HK-2 (cell line): ENCODE measurements at regions not wholly inside any gene's neighbourhood (a gene's known extent, or its start where the extent isn't known, plus 50 kb on each side); places are given as distances from the start of the nearest gene placed in this dataset.

Source experiments
- DNase-seq: peaks from one replicate; pipeline ENCODE4 v3.0.0-alpha.2; 2018; ENCODE audit not compliant: unreplicated experiment

DNA sequence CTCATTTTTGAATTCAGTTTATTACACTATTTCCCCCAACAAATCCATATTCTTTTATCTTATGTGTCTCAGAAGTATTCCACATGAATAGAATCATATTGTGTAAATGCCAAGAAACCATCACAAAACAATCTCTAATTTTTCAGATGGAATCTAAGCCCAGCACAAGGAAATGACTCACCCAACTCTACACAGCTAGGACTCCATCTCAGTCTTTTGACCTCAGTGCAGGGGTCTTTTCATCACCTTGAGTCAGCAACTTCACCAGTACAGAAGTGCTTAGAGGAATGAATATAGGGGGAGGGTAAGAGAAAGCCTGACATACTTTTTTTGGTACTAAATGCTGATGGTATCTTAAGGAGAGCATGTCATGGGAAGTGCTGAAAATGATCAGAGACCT, 169.3 kb upstream of the LRRN1 start:
- DNase-seq: no peak

DNA sequence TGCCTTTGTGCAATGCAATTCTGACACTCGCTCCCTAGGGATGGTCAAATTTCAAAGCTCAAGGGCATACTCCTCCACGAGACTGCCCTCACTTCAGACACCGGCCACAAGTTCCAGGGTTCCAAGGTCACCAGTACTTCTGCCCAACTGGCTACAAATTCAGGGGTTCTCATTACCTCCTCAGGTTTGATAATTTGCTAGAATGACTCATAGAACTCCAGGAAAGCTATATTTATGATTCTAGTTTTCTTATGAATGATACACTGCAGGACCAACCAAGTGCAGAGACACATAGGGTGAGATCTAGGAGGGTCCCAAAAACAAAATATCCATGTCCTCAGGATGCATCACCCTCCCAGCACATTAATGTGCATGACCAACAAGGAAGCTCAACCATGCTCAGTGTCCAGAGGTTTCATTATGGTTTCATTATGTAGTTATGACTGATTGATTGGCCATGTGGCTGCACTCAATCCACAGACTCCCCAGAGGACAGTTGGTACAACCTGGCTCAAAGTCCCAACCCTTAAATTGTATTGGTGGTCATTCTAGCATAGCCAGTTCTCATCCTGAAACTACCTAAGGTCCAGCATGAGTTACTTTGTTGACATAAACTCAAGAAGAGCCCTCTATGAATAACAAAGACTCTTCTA, 170.4 kb upstream of the LRRN1 start:
- DNase-seq: no peak

GRCh38 chr3:3627114-3627513, 172.1 kb upstream of the LRRN1 start:
- DNase-seq: no peak

GRCh38 chr3:3625544-3626271, 173.5 kb upstream of the LRRN1 start:
- no peak for DNase-seq

DNA sequence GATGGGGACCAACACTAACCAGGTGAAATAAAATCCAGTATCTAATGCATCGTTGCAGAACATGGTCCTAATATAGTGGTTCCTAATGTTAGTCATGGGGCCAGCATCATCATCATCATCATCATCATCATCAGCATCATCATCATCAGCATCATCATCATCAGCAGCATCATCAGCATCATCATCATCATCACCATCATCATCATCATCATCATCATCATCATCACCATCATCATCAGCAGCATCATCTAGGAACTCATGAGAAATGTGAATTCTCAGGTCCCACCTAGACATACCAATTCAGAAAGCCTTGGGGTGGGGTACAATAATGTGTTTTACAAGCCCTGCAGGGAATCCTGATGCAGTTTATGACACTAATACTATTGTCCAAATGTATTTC, 179.4 kb upstream of the LRRN1 start:
- DNase-seq: no peak

DNA sequence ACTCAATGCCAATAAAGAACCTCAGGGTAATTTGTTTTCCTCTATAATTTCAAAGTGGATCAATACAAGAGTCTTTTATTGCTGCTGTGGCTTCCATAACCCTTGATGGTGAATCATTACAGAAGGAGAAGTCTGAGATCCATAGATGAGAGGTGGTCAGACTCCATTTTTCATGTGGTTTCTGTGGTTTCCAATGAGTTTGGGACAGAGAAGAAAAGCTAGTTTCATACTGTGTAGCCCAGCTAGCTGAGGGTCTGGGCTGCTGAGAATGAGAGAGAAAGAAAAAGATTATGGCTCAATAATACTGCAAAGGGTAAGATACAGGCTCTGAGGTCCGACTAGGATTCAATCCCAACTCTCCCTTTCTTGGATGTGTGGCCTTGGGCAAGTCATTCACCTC, 180.6 kb upstream of the LRRN1 start:
- DNase-seq: no peak

DNA sequence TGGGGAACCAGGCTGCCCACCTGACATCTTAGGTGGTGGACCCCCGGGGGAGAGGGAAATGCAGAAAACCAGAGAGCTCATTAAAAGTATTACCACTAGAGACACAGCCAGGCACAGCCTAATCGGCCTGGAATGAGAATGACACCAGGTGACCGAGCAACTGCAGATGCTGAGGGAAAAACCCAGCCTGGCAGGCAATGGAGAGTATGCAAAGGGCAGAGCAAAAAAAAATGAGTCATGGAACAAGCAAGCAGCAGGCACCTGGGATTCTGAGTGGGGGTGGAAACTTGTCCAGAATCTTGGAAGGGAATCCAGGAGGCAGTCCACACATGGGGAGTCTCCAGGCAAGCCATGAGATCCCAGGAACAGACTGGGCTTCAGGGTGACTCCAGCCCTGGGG, 183.7 kb upstream of the LRRN1 start:
- peak; percentile 15 for DNase-seq

- no peak for DNase-seq
Observed at GRCh38 chr3:3610581-3611298, 188.5 kb upstream of the LRRN1 start.

DNA sequence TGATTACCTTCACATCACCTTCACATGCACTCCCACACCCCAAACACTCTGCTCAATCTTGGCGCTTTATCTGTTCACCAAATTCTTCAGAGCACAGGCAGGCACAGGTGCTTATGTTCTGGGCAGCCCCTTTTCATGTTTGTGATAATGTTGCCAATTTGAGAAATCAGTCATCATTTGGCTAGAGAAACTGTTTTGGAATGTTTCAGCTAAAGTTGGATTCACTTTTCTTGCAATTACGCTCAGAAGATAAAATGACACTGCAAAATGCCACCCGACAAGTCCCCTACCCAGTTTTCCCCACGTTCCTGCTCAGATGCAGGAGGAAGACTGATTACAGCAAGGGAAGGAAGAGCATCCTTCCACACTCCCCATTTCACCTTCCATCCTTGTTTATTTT, 192.9 kb upstream of the LRRN1 start:
- DNase-seq: no peak

DNA sequence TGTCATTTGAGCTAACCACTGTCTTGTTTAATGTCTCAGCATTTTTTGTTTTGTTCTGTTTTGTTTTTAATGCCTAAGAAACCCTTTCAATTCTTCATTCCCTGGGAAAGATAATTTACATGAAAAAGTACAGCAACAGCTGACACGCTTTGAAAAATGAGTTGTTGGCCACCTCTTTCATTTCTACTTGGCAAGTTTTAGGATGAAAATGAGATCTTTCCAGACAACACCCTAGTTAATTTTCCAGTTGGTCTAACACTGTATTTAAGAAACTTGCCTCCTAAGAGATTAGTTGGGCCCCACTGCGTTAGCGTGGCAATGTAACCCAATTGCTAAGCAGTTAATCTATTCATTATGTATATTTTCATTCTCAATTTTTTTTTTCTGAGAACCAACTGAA, 194.0 kb upstream of the LRRN1 start:
- DNase-seq: no peak

DNA sequence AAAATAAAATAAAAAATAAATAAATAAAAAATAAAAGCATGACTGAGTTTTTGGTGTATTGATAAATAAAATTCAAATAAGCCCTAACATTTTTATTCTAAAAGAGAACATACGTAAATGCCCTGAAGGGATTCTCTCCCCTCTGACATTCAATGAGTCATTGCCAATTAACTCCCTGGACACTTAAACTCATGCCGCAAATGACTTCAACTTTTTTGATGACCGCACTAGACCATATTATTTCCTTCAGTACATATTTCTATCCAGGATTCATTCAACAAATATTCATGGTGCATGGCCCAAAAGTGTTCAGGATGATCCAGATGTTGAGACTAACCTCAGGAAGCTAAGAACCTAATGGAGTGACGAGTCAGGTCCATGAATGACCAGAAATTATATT, 195.9 kb upstream of the LRRN1 start:
- DNase-seq: no peak

GRCh38 chr3:3600665-3601340, 198.4 kb upstream of the LRRN1 start:
- no peak for DNase-seq

- DNase-seq: no peak
Observed at GRCh38 chr3:3599016-3599415, 200.2 kb upstream of the LRRN1 start.

GRCh38 chr3:3594986-3595385, 204.2 kb upstream of the LRRN1 start:
- no peak for DNase-seq

DNA sequence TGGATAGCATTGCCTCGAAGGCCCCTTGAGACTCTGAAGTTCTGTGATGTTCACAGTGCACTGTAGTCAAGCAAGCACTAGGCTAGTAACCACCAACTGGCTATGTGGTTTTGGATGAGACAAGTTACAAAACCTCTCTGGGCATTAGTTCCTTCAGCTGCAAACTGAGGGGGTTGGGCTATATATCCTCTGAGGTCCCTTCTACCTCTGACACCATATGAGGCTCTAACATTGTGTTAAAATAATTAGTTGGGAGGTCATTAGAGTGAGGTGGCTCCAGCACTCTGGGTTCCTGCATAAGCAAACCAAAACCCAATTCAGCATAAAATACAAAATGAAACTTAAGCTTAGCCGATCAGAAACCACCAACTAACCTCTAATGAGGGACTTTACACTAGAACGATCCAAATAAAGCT, 209.5 kb upstream of the LRRN1 start:
- DNase-seq: no peak

DNA sequence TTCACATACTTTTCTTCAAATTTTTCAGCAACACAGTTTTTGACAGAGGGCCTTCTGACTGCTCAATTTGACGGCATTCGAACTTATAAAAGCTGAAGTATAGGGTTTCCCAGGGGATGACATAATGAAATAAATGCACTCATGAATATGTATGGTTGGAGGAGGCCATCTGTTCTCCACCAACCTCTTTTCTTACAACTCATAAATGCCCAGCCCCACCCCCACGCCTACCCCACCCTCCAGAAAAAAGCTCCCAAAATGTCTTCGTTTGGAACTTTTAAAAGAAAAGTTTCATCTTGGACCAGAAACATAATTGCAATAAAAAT, 211.6 kb upstream of the LRRN1 start:
- no peak for DNase-seq

DNA sequence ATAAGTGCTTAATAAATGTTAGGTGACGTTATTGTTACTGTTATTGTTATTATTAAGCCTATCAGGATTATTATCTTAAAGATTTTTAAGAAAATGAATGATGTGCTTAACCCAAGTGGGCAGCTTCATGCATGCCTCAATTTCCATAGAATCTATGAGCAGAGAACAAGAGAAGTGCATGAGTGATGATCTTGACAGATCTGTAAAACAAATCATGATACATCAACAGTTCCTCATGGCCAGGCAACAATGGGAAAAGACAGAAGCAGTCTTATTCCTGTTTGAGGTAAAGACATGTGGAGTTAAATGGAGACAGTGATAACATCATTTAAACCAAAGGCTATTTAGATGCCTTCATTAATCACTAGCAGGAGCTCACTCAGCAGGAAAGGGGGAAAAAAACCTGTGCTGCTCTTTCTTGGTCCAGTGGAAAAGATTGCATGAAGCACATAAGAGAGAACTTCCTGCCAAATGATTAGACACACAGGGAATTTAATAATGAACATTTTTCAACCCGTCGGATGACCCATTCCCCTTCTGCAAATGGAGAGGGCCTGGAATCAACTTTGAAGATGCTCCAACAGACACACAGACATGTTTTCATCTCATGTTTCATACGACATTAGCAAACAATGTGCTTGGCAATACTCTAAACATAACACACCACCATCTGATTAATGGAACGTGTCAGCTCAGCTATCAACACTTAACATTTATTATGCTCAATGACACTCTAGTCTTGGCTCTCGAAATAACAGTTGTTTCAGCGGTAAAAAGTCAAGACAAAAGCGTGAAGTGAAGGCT, 212.2 kb upstream of the LRRN1 start:
- DNase-seq: no peak

DNA sequence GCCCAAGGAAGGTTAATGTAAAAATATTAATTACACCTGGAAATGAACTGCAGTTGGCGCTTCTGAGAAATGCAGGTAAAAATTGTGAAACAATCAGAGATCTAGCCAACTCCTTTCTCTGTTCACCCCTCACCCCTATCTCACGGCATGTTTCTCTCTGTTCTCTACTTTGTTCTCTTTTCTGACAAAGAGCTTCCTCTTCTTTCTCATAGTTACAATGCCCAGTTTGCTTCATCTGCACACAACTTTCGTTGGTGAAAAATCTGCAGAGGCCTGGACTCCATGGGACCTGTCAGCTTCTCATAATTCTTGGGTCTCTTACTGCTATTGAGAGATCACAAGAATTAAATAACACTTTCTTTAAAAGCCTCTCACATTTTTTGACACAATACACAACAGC, 212.9 kb upstream of the LRRN1 start:
- DNase-seq: no peak

DNA sequence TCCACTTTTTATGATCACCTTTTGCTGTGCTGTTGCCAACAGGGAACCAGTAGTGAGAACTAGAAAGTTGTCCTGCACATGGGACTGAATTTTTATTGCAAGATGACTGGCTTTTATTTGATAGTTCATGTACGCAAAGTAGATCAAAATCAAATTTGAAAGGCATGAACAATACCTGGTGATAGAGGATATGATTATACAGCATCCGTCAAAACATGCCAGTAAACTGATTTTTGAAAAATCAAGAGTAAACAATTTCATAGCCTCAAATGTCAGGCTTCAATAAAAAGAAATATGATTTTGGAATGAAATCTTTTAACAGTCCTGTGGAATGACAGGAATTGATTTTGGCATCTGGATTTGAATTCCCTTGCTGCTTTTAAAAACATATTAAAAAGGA, 219.6 kb upstream of the LRRN1 start:
- DNase-seq: no peak

DNA sequence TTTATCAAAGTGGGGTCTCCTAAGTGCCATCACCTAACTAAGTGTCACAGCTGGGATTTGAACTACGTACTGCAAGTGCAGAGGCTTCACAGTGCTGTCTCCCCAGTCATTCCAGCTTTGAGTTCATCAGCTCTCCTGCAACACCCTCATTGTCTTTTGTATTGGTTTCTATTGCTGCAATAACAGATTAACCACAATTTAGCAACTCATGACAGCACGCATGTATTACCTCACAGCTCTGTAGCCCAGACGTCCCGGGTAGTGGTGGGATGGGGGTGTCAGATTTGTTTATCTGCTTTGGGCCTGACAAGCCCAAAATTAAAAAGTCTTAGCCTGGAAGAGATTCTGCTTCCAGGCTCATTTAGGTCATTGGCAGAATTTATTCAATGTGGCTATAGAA, 220.5 kb upstream of the LRRN1 start:
- no peak for DNase-seq

- DNase-seq: no peak
Observed at GRCh38 chr3:3577823-3578222, 221.4 kb upstream of the LRRN1 start.

GRCh38 chr3:3573341-3573740, 225.9 kb upstream of the LRRN1 start:
- DNase-seq: no peak
